Transverse colon (tissue), 4 donors: ENCODE measurements at regions not wholly inside any gene's neighbourhood (a gene's known extent, or its start where the extent isn't known, plus 50 kb on each side); places are given as distances from the start of the nearest gene placed in this dataset.

Experiments used
- DNase-seq: peaks from one replicate; pipeline ENCODE4 v3.0.0-alpha.2; 2019
- H3K27ac ChIP-seq, 4 donors: fragments of 200-600 bp; sonication (generic); 2 replicates each; pipeline ENCODE4 v1.5.1; 2016 to 2018; ENCODE audit warnings: inconsistent platforms in 4 of 4
- H3K27me3 ChIP-seq: fragments of 200-600 bp; sonication (generic); 2 replicates; pipeline ENCODE4 v1.5.1; 2017; ENCODE audit warnings: inconsistent platforms
- H3K36me3 ChIP-seq, 4 donors: fragments of 200-600 bp; sonication (generic); 2 replicates each; pipeline ENCODE4 v1.5.1; 2017 to 2019; ENCODE audit warnings: inconsistent platforms in 4 of 4
- H3K4me1 ChIP-seq, 4 donors: fragments of 200-600 bp; sonication (generic); 2 replicates each; pipeline ENCODE4 v1.5.1; 2017 to 2020; ENCODE audit warnings: inconsistent platforms in 4 of 4
- H3K4me3 ChIP-seq, 4 donors: fragments of 200-600 bp; sonication (generic); 1 replicate in 1 of 4; 2 replicates in 3 of 4; pipeline versions ENCODE4 v1.5.1 to v1.6.1; 2017 to 2019; ENCODE audit warnings: inconsistent platforms in 4 of 4
- H3K9me3 ChIP-seq, 2 donors: fragments of 200-600 bp; sonication (generic); 2 replicates each; pipeline ENCODE4 v1.5.1; 2017 to 2019; ENCODE audit warnings: inconsistent platforms in 2 of 2
- CTCF ChIP-seq, 5 experiments: fragments of 200-600 bp in 3 of 5; fragments of 450-650 bp in 2 of 5; sonication (generic) in 3 of 5; IDR thresholded peaks; 1 replicate in 2 of 5; 2 replicates in 3 of 5; pipeline ENCODE4 v1.5.1; 2016 to 2017; ENCODE audit warnings: antibody characterized with exemption in 5 of 5, inconsistent platforms in 3 of 5, mild to moderate bottlenecking in 2 of 5, moderate library complexity in 1 of 5
- EP300 ChIP-seq: sonication (generic); formaldehyde crosslinking; IDR thresholded peaks from one replicate; pipeline ENCODE4 v1.6.1; 2017; ENCODE audit warnings: antibody characterized with exemption, low read depth
- POLR2A ChIP-seq: fragments of 450-650 bp; IDR thresholded peaks from one replicate; pipeline ENCODE4 v1.6.1; 2016; ENCODE audit warnings: antibody characterized with exemption, mild to moderate bottlenecking, moderate library complexity
- POLR2AphosphoS5 ChIP-seq, 3 donors: sonication (generic); formaldehyde crosslinking; IDR thresholded peaks; one replicate each; pipeline ENCODE4 v1.6.1; 2016; ENCODE audit warnings: antibody characterized with exemption in 3 of 3
- WGBS, 2 donors: methylation state at CpG; one replicate each; pipeline ENCODE4 v1.1.5; 2018; ENCODE audit warnings: low coverage in 1 of 2; 5-methylcytosine and 5-hydroxymethylcytosine counted together
- in situ Hi-C, 4 donors: fragments of 200-750 bp; cut with MboI; loops; one replicate each; pipeline versions ENCODE4 v1.15.0 to v1.15.1; 2017; ENCODE audit warnings: low sequenced_read_pairs in 3 of 4, low pct_ligation_motif_present in 1 of 4, low pct_unique_long_range_greater_than_20kb in 1 of 4
- intact Hi-C: fragments of 100-400 bp; cut with DNase I; formaldehyde crosslinking; loops from one replicate; pipeline ENCODE4 v1.15.1; 2023; ENCODE audit warnings: low total_unique reads

- H3K27ac ChIP-seq: no peak overlapping the region
- no peaks in the 10 kb centered on the region for H3K36me3 ChIP-seq
- TF ChIP-seq CTCF (IDR thresholded peaks at IDR 0.05): no peak
- no peak for TF ChIP-seq EP300
- TF ChIP-seq POLR2A: no peak
- 29 to 36% methylated on average over 1 to 2 of the region's 2 CpGs for WGBS, 2 donors
- peaks cover 7% of the 10 kb centered on the region for H3K27me3 ChIP-seq
- DNase-seq: no peak
- no peak overlapping the region for H3K4me3 ChIP-seq
- H3K4me1 ChIP-seq: no peaks in the 10 kb centered on the region
- in situ Hi-C loops (loop anchor here in 3 of 4 donors (25.0 kb wide), 2 partner anchors 420 to 470 kb away; partner anchors contain the start of gene FOXF2 (in 1 of the 3)), intact Hi-C loops (no loop called here)
- peaks cover 22 to 24% of the 10 kb centered on the region in 2 donors for H3K9me3 ChIP-seq
Measured at GRCh38 chr6:917296-917695, 224.4 kb upstream of the EXOC2 start.

- no peaks in the 10 kb centered on the region for H3K4me1 ChIP-seq
- DNase-seq: no peak
- no peaks in the 10 kb centered on the region for H3K36me3 ChIP-seq
- no peak overlapping the region for H3K27ac ChIP-seq
- in situ Hi-C loops (loop anchor here in 3 of 4 donors (25.0 kb wide), 2 partner anchors 421 to 471 kb away; partner anchors contain the start of gene FOXF2 (in 1 of the 3)), intact Hi-C loops (no loop called here)
- TF ChIP-seq CTCF (IDR thresholded peaks at IDR 0.05) (no peak), POLR2AphosphoS5 (IDR thresholded peaks at IDR 0.05) (no peak), EP300 (no peak)
- peaks cover 17 to 19% of the 10 kb centered on the region in 2 donors for H3K9me3 ChIP-seq
- H3K4me3 ChIP-seq: no peak overlapping the region
- 94 to 95% methylated on average over 6 to 8 of the region's 8 CpGs for WGBS, 2 donors
- peaks cover 17% of the 10 kb centered on the region for H3K27me3 ChIP-seq
Measured at GRCh38 chr6:916131-916530, 223.2 kb upstream of the EXOC2 start.

GRCh38 chr6:912871-913835 lies 220.2 kb upstream of the EXOC2 start:
- Histone ChIP-seq H3K4me3 (no peak overlapping the region), H3K9me3 (peaks cover 3% of the 10 kb centered on the region in 2 donors), H3K27ac (no peak overlapping the region), H3K4me1 (no peaks in the 10 kb centered on the region), H3K36me3 (no peaks in the 10 kb centered on the region), H3K27me3 (peaks cover 17% of the 10 kb centered on the region)
- in situ Hi-C loops (loop anchor here in 3 of 4 donors (25.0 kb wide), 2 partner anchors 424 to 474 kb away; partner anchors contain the start of gene FOXF2 (in 1 of the 3)), intact Hi-C loops (no loop called here)
- TF ChIP-seq CTCF (IDR thresholded peaks at IDR 0.05) (peak in 4 of 5 experiments; percentile 24 to 55 (median 37)), POLR2AphosphoS5 (IDR thresholded peaks at IDR 0.05) (no peak)
- DNase-seq: peak; percentile 21
- 19 to 25% methylated on average over 4 to 16 of the region's 16 CpGs for WGBS, 2 donors

GRCh38 chr6:907928-908327 lies 215.0 kb upstream of the EXOC2 start:
- intact Hi-C loops: no loop called here
- TF ChIP-seq EP300 (no peak), CTCF (IDR thresholded peaks at IDR 0.05) (no peak), POLR2A (no peak), POLR2AphosphoS5 (IDR thresholded peaks at IDR 0.05) (no peak)
- in situ Hi-C loops: loop anchor here in 3 of 4 donors (25.0 kb wide), 2 partner anchors 429 to 479 kb away; partner anchors contain the start of gene FOXF2 (in 1 of the 3)
- no peak for DNase-seq
- H3K4me1 ChIP-seq: no peaks in the 10 kb centered on the region
- no peak overlapping the region for H3K27ac ChIP-seq
- 72% methylated on average over 6 of the region's 6 CpGs; no CpG with 5 or more reads in 1 of the 2 donors for WGBS, 2 donors
- H3K4me3 ChIP-seq: no peak overlapping the region
- H3K9me3 ChIP-seq: no peaks in the 10 kb centered on the region
- peaks cover 10% of the 10 kb centered on the region for H3K27me3 ChIP-seq
- H3K36me3 ChIP-seq: no peaks in the 10 kb centered on the region
